ENCODE measurements at regions not wholly inside any gene's neighbourhood (a gene's known extent, or its start where the extent isn't known, plus 50 kb on each side); places are given as distances from the start of the nearest gene placed in this dataset.

- Histone ChIP-seq H3K79me2 (ENCODE audit: insufficient read depth, low read length) (peaks cover 20% of the 10 kb centered on the region), H3K4me1 (ENCODE audit: insufficient read depth, low read length) (no peaks in the 10 kb centered on the region), H3K9me3 (ENCODE audit: insufficient read depth, low read depth, low read length) (no peaks in the 10 kb centered on the region), H3K9ac (ENCODE audit: low read length) (no peak overlapping the region), H3K36me3 (ENCODE audit: insufficient read depth, low read length) (no peaks in the 10 kb centered on the region), H3K4me2 (ENCODE audit: low read length) (no peak overlapping the region), H3K27me3 (ENCODE audit: insufficient read depth, low read length) (no peaks in the 10 kb centered on the region), H3K4me3 (ENCODE audit: insufficient read depth, low read depth, low read length) (no peak overlapping the region), H4K20me1 (ENCODE audit: insufficient read depth, low read length) (peaks cover 12% of the 10 kb centered on the region), H2AFZ (ENCODE audit: low read depth, low read length) (no peak overlapping the region), H3K27ac (ENCODE audit: low read depth, low read length) (no peak overlapping the region)
- Mint-ChIP-seq H3K4me1 (ENCODE audit: low read depth, unreplicated experiment) (no peaks in the 10 kb centered on the region), H3K36me3 (ENCODE audit: low read depth, unreplicated experiment) (peaks cover 2% of the 10 kb centered on the region), H3K27me3 (ENCODE audit: low read depth, unreplicated experiment) (no peaks in the 10 kb centered on the region), H3K27ac (ENCODE audit: unreplicated experiment) (no peak overlapping the region), H3K9me3 (ENCODE audit: unreplicated experiment) (no peaks in the 10 kb centered on the region), H3K4me3 (ENCODE audit: unreplicated experiment) (no peak overlapping the region)
- TF ChIP-seq CTCF (IDR thresholded peaks at IDR 0.05; ENCODE audit: insufficient read depth, low read depth, low read length) (no peak), EZH2 (IDR thresholded peaks at IDR 0.05; ENCODE audit: insufficient read depth, low read length) (no peak)
- no peak for FAIRE-seq
- DNase-seq (ENCODE audit: low read depth), result no peak
Observed at GRCh38 chr6:138631566-138631965, 132.3 kb upstream of the NHSL1 start.

GRCh38 chr6:138637822-138638221 lies 135.7 kb upstream of the CCDC28A start:
- TF ChIP-seq CTCF (IDR thresholded peaks at IDR 0.05; ENCODE audit: insufficient read depth, low read depth, low read length) (no peak), EZH2 (IDR thresholded peaks at IDR 0.05; ENCODE audit: insufficient read depth, low read length) (no peak)
- no peaks in the 10 kb centered on the region for H3K4me1 ChIP-seq (ENCODE audit: insufficient read depth, low read length)
- peak; percentile 20 for FAIRE-seq
- H3K36me3 Mint-ChIP-seq (ENCODE audit: low read depth, unreplicated experiment), result peaks cover 2% of the 10 kb centered on the region
- no peaks in the 10 kb centered on the region for H3K27me3 Mint-ChIP-seq (ENCODE audit: low read depth, unreplicated experiment)
- no peak overlapping the region for H3K27ac Mint-ChIP-seq (ENCODE audit: unreplicated experiment)
- H3K4me2 ChIP-seq (ENCODE audit: low read length), result no peak overlapping the region
- no peaks in the 10 kb centered on the region for H3K9me3 Mint-ChIP-seq (ENCODE audit: unreplicated experiment)
- no peak overlapping the region for H3K9ac ChIP-seq (ENCODE audit: low read length)
- H3K4me3 Mint-ChIP-seq (ENCODE audit: unreplicated experiment), result no peak overlapping the region
- H3K36me3 ChIP-seq (ENCODE audit: insufficient read depth, low read length), result no peaks in the 10 kb centered on the region
- H3K4me1 Mint-ChIP-seq (ENCODE audit: low read depth, unreplicated experiment), result no peaks in the 10 kb centered on the region
- no peak overlapping the region for H2AFZ ChIP-seq (ENCODE audit: low read depth, low read length)
- H3K27me3 ChIP-seq (ENCODE audit: insufficient read depth, low read length), result no peaks in the 10 kb centered on the region
- H3K4me3 ChIP-seq (ENCODE audit: insufficient read depth, low read depth, low read length), result no peak overlapping the region
- no peak for DNase-seq (ENCODE audit: low read depth)
- no peak overlapping the region for H3K27ac ChIP-seq (ENCODE audit: low read depth, low read length)
- peaks cover 3% of the 10 kb centered on the region for H4K20me1 ChIP-seq (ENCODE audit: insufficient read depth, low read length)
- H3K9me3 ChIP-seq (ENCODE audit: insufficient read depth, low read depth, low read length), result no peaks in the 10 kb centered on the region
- H3K79me2 ChIP-seq (ENCODE audit: insufficient read depth, low read length), result peaks cover 5% of the 10 kb centered on the region

GRCh38 chr6:138638604-138639003 lies 135.0 kb upstream of the CCDC28A start:
- no peaks in the 10 kb centered on the region for H3K9me3 ChIP-seq (ENCODE audit: insufficient read depth, low read depth, low read length)
- Mint-ChIP-seq H3K4me3 (ENCODE audit: unreplicated experiment) (no peak overlapping the region), H3K4me1 (ENCODE audit: low read depth, unreplicated experiment) (no peaks in the 10 kb centered on the region), H3K27ac (ENCODE audit: unreplicated experiment) (no peak overlapping the region), H3K9me3 (ENCODE audit: unreplicated experiment) (no peaks in the 10 kb centered on the region), H3K27me3 (ENCODE audit: low read depth, unreplicated experiment) (no peaks in the 10 kb centered on the region), H3K36me3 (ENCODE audit: low read depth, unreplicated experiment) (peaks cover 2% of the 10 kb centered on the region)
- peaks cover 5% of the 10 kb centered on the region for H3K79me2 ChIP-seq (ENCODE audit: insufficient read depth, low read length)
- peaks cover 3% of the 10 kb centered on the region for H4K20me1 ChIP-seq (ENCODE audit: insufficient read depth, low read length)
- H3K4me1 ChIP-seq (ENCODE audit: insufficient read depth, low read length), result no peaks in the 10 kb centered on the region
- no peak overlapping the region for H3K4me2 ChIP-seq (ENCODE audit: low read length)
- no peak overlapping the region for H2AFZ ChIP-seq (ENCODE audit: low read depth, low read length)
- H3K4me3 ChIP-seq (ENCODE audit: insufficient read depth, low read depth, low read length), result no peak overlapping the region
- no peaks in the 10 kb centered on the region for H3K27me3 ChIP-seq (ENCODE audit: insufficient read depth, low read length)
- no peak for FAIRE-seq
- no peaks in the 10 kb centered on the region for H3K36me3 ChIP-seq (ENCODE audit: insufficient read depth, low read length)
- TF ChIP-seq EZH2 (IDR thresholded peaks at IDR 0.05; ENCODE audit: insufficient read depth, low read length), result no peak
- no peak for TF ChIP-seq CTCF (IDR thresholded peaks at IDR 0.05; ENCODE audit: insufficient read depth, low read depth, low read length)
- no peak for DNase-seq (ENCODE audit: low read depth)
- H3K27ac ChIP-seq (ENCODE audit: low read depth, low read length), result no peak overlapping the region
- H3K9ac ChIP-seq (ENCODE audit: low read length), result no peak overlapping the region
